GM08714 (cell line): ENCODE measurements at regions not wholly inside any gene's neighbourhood (a gene's known extent, or its start where the extent isn't known, plus 50 kb on each side); places are given as distances from the start of the nearest gene placed in this dataset.
"Not testable (repeated sequence)": the region's sequence is repeated elsewhere in the genome, so short reads cannot be mapped to it uniquely, and the experiment has no call there.

Experiments used
- H3K4me3 ChIP-seq: fragments of 200-500 bp; sonication (Bioruptor generic); 2 replicates; pipeline ENCODE4 v1.5.1; 2014; ENCODE audit warnings: mild to moderate bottlenecking, low read length, inconsistent platforms
- ZNF274 ChIP-seq: IDR thresholded peaks from 2 replicates; pipeline ENCODE4 v1.6.1; 2012; ENCODE audit warnings: mild to moderate bottlenecking, low read depth, low read length

DNA sequence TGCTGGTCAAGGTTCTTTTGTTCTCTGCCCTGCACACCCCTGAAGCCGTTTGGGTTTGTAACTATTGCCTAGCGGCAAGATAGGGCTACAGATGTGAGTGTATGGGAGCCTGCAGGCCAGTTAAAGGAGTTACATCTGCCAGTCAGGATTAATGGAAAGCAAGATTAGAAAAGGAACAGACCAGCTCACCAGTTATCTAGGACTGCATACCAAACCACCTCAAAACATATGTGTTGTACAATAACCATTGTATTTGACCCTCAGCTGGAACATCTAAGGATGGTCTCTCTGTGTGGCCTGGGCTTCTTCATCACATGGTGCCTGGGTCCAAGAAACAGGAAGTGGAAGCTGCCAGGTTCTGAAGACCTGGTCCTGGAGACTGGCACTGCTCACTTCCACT is 52.5 kb upstream of the FBXO28 start:
- no peak for TF ChIP-seq ZNF274

DNA sequence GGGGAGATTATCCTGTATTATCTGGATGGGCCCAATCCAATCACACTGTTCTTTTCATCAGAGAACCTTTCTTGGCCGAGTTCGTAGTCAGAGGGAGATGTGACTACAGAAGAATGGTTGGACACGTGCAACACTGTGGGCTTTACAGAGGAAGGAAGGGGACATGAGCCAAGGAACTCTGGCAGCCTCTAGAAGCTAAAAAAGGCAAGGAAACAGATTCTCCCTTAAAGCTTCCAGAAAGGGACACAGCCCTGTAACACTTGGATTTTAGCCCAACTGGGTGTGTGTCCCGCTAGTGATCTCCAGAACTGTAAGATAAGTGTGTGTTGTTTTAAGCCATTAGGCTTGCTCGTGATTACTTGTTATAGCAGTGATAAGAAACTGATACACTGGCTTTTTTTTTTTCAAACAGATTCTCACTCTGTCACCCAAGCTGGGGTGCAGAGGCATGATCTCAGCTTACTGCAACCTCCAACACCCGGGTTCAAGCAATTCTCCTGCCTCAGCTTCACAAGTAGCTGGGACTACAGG is 53.9 kb upstream of the FBXO28 start:
- no peak overlapping the region for H3K4me3 ChIP-seq
- TF ChIP-seq ZNF274: no peak

More for the DNA sequence above, 52.5 kb upstream of the FBXO28 start:
- H3K4me3 ChIP-seq: no peak overlapping the region

DNA sequence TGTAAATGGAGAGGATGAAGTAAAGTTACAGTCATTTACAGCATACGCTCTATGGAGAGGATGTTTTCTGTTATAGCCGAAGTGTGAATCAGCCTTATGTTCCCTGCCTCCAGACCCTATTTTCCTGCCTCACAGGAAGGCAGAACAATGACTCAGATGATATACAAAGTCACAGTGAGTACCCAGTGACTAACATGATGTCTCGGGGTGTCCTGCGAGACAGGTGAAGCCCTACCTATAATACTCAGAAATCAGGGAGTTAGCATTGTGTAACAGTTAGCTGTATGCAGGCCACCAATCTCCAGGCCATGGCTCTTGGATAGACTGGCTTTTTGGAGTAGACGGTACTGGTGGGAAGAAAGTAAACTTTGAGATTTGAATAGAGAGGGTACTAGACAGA is 55.6 kb upstream of the FBXO28 start:
- H3K4me3 ChIP-seq: no peak overlapping the region
- no peak for TF ChIP-seq ZNF274

DNA sequence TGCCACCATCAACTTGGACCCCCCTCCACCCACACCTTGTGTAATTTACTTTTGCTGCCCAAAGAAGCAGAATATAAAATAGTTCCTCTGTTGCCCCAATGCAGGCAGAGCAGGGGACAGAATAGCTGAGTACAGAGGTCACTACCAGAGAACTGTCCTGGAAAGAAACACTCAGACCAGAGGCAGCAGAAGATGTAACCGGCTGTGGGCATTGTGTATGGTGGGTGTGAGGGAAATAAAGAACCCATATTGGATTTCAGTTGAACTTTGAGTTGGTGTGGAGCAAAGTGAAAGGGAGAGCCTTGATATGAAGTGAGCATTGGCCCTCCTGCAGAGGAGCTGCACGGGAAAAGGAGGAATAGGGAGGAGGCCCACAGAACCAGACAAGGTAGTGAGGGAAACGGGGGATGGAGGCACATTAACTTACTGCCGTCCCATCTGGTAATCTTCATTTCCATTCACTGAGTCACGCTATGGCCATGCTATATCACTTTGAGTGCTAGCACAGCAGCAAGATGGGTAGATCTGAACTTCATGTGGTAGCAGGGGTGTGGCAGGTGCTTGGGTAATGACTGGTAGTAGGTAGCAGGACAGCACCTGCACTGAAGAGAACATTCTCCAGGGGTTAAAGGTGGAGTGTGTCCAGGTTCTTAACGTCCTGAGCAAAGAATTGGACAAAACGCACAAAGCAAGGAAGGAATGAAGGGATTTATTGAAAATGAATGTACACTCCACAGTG is 56.3 kb upstream of the FBXO28 start:
- no peak overlapping the region for H3K4me3 ChIP-seq
- TF ChIP-seq ZNF274: no peak

DNA sequence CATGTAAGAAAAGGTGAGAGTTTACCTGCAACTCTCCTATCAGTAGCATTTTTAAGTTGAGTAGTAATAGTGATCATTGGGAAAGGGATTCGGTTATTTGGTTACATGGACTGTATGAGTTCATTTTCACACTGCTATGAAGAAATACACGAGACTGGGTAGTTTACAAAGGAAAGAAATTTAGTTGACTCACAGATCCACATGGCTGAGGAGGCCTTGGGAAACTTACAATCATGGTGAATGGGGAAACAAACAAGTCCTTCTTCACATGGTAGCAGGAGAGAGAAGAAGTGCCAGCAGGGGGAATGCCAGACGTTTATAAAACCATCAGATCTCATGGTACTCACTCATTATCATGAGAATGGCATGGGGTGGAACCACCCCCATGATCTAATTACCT is 59.3 kb upstream of the FBXO28 start:
- H3K4me3 ChIP-seq: no peak overlapping the region
- TF ChIP-seq ZNF274: no peak

DNA sequence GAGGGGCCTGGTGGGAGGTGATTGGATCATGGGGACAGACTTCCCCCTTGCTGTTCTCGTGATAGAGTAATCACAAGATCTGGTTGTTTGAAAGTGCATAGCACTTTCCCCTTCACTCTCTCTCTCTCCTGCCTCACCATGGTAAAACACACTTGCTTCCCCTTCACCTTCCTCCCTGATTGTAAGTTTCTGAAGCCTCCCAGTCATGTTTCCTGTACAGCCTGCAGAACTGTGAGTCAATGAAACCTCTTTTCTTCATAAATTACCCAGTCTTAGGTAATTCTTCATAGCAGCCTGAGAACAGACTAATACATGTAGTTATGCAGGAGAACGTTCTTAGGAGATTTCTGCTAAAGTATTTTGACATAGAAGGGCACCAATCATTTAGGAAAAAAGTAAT is 59.9 kb upstream of the FBXO28 start:
- H3K4me3 ChIP-seq: no peak overlapping the region
- no peak for TF ChIP-seq ZNF274

DNA sequence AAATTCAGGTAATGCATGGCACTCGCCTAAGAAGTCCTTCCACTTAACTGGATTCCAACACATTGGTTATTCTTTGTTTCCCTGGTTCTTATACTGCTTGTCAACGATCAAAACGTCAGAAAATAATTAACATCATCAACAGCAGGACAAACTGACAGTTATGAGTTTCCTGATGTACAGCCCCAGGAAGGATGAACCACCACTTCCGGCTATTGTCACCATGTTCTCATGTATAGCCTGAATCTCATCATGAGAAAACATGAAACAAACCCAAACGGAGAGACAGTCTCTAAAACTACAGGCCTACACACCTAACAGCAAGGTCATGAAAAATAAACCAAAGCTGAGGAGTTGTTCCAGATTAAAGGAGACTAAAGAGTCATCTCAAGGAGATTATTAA is 60.5 kb upstream of the FBXO28 start:
- H3K4me3 ChIP-seq: no peak overlapping the region
- TF ChIP-seq ZNF274: no peak

DNA sequence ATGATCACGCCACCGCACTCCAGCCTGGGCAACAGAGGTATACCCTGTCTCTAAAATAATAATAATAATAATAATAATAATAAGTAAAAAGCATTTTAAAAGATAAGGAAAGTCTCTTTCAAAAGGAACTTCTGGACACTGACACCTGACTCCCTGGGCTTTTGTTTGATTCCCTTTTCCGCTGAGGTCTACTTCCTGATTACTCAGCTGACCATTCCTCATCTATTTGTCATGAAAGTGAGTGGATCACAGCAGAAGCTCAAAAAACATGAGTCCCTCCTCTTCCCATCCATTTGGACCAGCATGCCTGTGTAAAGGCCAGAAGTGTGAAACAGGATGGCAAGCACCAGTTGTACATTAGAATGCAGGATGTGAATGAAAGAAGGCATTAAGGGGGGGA is 61.1 kb upstream of the FBXO28 start:
- TF ChIP-seq ZNF274: no peak
- H3K4me3 ChIP-seq: no peak overlapping the region

DNA sequence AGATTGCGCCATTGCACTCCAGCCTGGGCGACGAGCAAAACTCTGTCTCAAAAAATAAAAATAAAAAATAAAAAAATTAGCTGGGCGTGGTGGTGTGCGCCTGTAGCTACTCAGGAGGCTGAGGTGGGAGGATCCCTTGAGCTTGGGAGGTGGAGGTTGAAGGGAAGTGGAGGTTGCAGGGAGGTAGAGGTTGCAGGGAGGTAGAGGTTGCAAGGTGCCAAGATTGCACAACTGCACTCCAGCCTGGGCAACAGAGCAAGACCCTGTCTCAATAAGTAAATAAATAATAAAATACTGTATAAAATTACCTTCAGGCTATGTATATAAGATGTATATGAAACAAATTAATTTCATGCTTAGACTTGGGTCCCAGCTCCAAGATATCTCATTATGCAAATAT is 62.1 kb upstream of the FBXO28 start:
- not testable (repeated sequence) for H3K4me3 ChIP-seq

DNA sequence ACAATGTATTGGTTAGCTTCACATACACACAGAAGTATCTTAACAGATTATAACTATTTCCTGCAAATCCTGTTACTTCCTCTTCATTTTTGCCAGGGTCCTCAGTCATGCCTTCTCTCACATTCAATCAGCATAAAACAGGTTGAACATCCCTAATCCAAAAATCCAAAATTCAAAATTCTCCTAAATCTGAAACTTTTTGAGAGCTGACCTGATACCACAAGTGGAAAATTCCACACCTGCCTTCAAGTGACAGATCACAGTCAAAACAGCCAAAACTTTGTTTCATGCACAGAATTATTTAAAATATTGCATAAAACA is 62.9 kb upstream of the FBXO28 start:
- H3K4me3 ChIP-seq: no peak overlapping the region
- no peak for TF ChIP-seq ZNF274

DNA sequence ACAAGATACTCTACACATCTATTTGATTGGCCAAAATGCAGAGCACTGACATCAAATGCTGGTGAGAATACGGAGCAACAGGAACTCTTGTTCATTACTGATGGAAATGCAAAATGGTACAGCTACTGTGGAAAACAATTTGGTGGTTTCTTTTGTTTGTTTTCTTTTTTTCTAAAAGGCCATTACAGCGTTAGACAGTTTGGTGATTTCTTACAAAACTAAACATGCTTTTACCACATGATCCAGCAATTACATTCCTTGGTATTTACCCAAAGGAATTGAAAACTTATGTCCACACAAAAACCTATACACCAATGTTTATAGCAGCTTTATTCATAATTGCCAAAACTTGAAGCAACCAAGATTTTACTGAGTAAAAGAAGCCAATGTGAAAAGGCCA is 66.4 kb upstream of the FBXO28 start:
- H3K4me3 ChIP-seq: no peak overlapping the region

DNA sequence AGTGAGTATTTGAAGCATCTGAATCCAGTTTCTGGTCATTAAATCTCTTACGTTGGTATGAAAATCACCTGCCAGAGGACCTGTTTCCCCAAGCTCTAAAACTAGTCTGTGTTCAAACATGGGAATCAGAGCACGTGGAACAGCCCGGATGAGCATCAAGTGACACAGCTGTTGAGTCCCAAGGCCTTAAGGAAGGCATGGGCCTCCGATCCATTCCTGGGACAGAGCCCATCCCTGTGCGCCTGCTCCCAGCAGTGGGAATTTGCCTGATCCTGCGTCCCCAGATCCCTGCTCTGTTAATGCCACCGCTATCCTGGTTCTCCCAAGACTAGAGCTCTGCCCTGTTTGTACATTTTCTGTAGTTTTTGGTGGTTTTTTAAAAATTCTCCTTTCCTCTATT is 68.4 kb upstream of the FBXO28 start:
- no peak for TF ChIP-seq ZNF274

More for the DNA sequence above, 66.4 kb upstream of the FBXO28 start:
- TF ChIP-seq ZNF274: no peak

DNA sequence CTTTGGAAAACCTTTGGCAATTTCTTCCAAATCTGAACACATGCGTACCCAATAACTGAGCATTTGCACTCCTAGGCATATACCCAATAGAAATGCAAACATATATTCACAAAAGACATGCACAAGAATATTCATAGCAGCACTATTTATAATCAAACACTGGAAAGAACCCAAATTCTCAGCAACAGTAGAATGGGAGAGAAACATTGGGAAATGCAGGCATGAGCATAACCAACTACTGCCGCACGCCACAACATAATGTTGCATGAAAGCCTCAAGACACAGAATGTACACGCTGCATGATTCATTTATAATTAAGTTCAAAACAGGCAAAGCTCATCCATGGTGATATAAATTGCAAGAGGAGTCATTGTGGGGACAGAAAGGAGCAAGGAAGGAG is 69.5 kb upstream of the FBXO28 start:
- TF ChIP-seq ZNF274: no peak
- no peak overlapping the region for H3K4me3 ChIP-seq

More for the DNA sequence above, 68.4 kb upstream of the FBXO28 start:
- H3K4me3 ChIP-seq: no peak overlapping the region

DNA sequence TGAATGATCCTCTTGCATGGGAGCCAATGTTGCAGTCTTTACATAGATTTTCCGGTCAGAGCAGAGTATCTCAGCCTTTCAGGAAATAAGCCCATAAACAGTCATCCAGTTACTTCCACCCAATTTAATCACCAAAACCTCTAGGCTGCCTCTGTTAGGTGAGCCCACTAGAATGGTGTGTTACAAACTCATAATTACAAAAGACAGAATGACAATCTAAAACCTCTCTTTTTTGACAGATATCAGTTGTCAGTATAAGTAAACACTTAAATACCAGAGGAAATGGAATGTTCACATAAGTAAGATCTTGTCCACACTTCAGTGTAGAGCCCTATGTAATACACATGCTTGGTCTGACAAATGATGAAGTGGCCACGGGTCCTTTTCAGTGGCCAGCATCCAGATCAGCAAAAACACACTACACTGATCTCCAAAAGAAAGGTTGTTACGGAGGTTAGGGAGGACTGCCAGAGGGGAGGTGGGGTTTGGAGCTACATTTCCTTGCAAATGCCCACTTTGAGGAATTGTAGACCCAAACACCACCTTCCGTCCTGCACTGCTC is 71.3 kb upstream of the FBXO28 start:
- H3K4me3 ChIP-seq: no peak overlapping the region
- TF ChIP-seq ZNF274: no peak

DNA sequence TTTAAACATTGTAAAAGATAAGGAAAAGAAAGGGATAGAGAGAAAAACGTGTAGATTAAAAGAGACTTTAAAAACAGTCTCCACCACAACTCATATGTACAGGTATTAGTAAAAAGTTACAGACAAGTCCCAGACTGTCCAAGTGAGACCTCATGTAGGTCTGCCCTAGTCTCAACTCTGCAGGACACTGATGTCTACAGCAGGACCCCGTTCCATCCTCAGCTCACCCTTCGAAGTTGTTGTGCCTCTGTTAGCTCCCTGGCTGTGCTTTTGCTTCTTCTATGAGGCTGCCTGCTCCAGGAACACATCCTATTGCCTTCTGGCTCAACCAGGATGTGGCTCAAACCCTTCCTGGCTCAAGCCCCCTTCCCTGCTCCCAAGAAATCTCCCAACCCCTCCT is 72.9 kb upstream of the FBXO28 start:
- no peak for TF ChIP-seq ZNF274
- no peak overlapping the region for H3K4me3 ChIP-seq

DNA sequence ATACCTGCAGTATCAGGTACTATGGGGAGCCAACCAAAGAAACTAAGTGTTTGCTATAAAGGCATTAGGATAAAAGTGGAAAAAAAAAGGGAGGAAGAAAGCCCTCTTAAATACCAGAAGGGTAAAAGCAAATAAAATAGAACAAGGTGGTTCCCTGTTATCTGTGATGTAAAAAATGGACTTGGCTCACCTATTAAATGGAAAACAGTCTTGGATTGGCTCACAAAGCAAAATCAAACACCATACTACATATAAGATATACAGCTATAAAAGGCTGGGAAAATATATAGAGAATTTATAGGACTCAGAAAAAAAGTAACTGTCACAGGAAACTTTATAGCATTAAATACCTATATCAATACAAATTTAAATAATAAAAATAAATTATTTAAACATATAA is 73.5 kb upstream of the FBXO28 start:
- not testable (repeated sequence) for H3K4me3 ChIP-seq

DNA sequence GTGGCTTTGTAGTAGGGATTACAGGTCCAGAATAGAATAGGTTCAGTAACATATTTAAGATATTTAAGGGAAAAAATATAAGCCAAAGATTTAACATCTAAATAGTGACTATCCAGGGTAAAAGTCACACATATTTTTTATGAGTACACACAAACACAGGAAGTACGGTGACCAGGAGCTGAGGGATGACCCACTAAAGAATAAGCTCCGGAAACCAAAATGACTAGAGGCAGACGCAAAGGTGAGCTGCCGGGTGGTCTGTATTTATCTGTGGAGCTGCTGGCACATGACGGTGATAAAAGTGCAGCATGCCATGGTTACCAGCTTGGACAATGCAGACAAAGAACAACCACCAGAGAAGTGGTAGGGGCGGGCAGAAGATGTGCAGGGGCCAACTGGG is 73.9 kb upstream of the FBXO28 start:
- not testable (repeated sequence) for H3K4me3 ChIP-seq

DNA sequence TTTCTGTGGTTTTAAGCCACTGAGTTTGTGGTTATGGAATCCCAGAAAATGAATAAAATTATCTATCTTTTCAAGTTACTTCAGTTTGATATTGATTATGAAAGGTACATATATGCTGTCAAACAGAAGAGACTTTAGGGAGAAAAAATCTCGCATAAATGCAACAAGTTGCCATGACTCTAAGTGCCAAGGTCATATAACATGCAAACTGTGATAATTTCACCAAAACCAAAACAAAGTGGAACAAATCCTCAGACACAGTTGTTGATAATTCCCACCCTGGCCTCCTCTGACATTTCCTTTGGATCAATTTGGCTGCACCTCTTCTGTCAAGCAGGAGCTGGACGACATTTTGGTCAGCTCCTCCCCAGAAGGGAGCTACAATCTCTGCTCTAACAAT is 75.1 kb upstream of the FBXO28 start:
- H3K4me3 ChIP-seq: not testable (repeated sequence)

DNA sequence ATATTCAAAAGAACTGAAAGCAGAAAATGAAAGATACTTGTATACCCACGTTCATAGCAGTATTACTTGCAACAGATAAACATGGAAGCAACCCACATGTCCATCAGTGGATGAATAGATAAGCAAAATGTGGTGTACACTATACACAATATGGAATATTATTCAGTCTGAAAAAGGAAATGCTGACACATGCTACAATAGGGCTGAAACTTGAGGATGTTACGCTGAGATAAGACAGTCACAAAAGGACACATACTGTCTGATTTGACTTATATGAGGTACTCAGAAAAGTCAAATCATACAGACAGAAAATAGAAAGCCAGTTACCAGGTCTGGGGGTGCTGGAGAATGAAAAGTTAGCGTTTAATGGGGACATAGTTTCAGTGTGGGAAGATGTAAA is 76.5 kb upstream of the FBXO28 start:
- H3K4me3 ChIP-seq: not testable (repeated sequence)

DNA sequence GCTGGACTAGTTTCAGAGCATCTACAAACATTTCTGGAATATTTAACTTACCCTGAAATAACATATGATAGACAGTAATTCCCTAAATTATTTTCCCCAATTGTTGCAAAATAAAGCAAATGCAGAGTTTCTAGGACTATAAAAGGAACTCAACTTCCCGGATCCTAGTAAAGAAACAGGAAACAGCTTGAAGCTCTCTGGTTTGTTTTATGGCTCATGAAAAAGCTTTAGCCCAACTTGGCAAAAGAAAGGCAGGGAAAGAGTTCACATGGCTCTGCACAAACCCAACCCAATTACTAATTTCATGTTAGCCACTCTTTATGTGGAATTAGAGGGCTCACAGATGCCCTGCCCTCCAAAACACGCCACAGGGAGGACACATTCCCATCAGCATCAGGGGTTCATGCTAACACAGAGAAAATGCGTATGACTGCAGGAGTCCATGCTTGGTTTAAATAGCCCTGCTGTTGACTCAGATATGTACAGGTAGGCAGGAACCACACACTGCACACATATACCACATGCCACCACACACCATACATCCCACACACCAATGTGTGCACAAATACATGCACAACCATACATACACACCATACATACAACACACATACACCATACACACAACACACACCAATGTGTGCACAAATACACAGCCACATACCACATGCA is 81.2 kb upstream of the FBXO28 start:
- H3K4me3 ChIP-seq: not testable (repeated sequence)

DNA sequence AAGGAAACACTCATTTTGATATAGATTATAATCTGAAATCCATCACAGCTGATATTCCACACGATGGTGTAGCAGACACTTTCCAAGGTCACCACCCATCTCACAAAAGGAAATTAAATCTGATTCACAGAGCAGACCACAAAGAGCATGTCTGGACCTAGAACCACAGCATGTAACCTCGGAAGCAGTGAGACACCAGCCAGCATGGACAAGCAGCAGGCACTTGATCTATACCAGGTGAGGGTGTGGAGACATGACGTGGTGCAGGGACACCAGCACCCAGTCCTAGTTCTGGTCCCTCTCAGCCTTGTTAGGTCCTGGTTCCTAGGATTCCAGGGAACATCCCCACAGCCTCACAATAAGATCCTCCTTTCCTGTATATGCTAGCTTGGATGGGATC is 81.9 kb upstream of the FBXO28 start:
- not testable (repeated sequence) for H3K4me3 ChIP-seq
